HepG2 (cell line): ENCODE measurements at regions not wholly inside any gene's neighbourhood (a gene's known extent, or its start where the extent isn't known, plus 50 kb on each side); places are given as distances from the start of the nearest gene placed in this dataset.

Experiments
- ATAC-seq: fragments of 200-7000 bp; cut with Tn5 transposase; 3 replicates; pipeline ENCODE4 v1.9.1; 2020; ENCODE audit warnings: mild to moderate bottlenecking, moderate library complexity
- BruUV-seq: library from RNA; stranded (reverse); fragments of 400-500 nt; replicated peaks from 2 replicates; lab custom pipeline; 2021; lab: Mats Ljungman, UMichigan
- CTCF ChIA-PET: fragments of 300-600 bp; formaldehyde crosslinking; extraction: SDS; loops from one replicate; lab custom pipeline; 2021; ENCODE audit warnings: low total read pairs, inconsistent platforms, low intra/inter-chr PET ratio; lab: Yijun Ruan, JAX
- POLR2A ChIA-PET: fragments of 350-600 bp; sonication (Branson Sonifier 250); formaldehyde crosslinking; loops from one replicate; lab custom pipeline; 2020; ENCODE audit warnings: antibody characterized with exemption, inconsistent platforms; lab: Yijun Ruan, JAX
- DNase-seq: peaks from one replicate; pipeline ENCODE4 v3.0.0-alpha.2; 2015; ENCODE audit warnings: low spot score
- FAIRE-seq: peaks from 3 replicates; lab custom pipeline; 2011; peaks lifted over from hg19 to GRCh38; lab: Jason Lieb, UNC
- H2AFZ ChIP-seq: one replicate; pipeline ENCODE4 v1.6.1; 2011; ENCODE audit warnings: low read length, inconsistent platforms
- H3K27ac ChIP-seq: fragments of 300-600 bp; 3 replicates; pipeline ENCODE4 v1.8.0; 2011; ENCODE audit warnings: mixed run types, mild to moderate bottlenecking, mixed read lengths, low read length, inconsistent platforms; ENCODE audit not compliant: insufficient read depth; ENCODE audit errors: extremely low read length
- H3K27me3 ChIP-seq, 2 experiments: fragments of 200-600 bp in 1 of 2; 2 replicates in 1 of 2; 3 replicates in 1 of 2; pipeline versions ENCODE4 v1.6.0 to v1.8.0; 2011; ENCODE audit warnings: low read length in 2 of 2, mild to moderate bottlenecking in 2 of 2, moderate library complexity in 2 of 2, inconsistent platforms in 1 of 2; ENCODE audit not compliant: insufficient read depth in 2 of 2, control insufficient read depth in 1 of 2
- H3K36me3 ChIP-seq, 2 experiments: fragments of 200-600 bp in 1 of 2; replicated peaks in 1 of 2; 2 replicates in 1 of 2; 3 replicates in 1 of 2; pipeline versions ENCODE4 v1.5.1 to v1.8.0; 2011; ENCODE audit warnings: low read length in 2 of 2, inconsistent platforms in 1 of 2; ENCODE audit not compliant: insufficient read depth in 2 of 2, control insufficient read depth in 1 of 2
- H3K4me1 ChIP-seq: 2 replicates; pipeline ENCODE4 v1.5.1; 2012; ENCODE audit warnings: low read length, inconsistent platforms; ENCODE audit not compliant: insufficient read depth
- H3K4me2 ChIP-seq: 2 replicates; pipeline ENCODE4 v1.6.0; 2011; ENCODE audit warnings: low read depth, low read length, inconsistent platforms
- H3K4me3 ChIP-seq, 3 experiments: fragments of 200-600 bp in 1 of 3; sonication (generic), shearing (Covaris generic) in 1 of 3; replicated peaks in 1 of 3; 2 replicates each; pipeline ENCODE4 v1.5.1; 2011 to 2016; ENCODE audit warnings: low read length in 3 of 3, inconsistent platforms in 2 of 3, low read depth in 2 of 3, mild to moderate bottlenecking in 2 of 3, control low read depth in 1 of 3, mixed read lengths in 1 of 3; ENCODE audit not compliant: insufficient read depth in 1 of 3
- H3K79me2 ChIP-seq: one replicate; pipeline ENCODE4 v1.6.1; 2011; ENCODE audit warnings: low read length, inconsistent platforms; ENCODE audit not compliant: insufficient read depth
- H3K9ac ChIP-seq: 2 replicates; pipeline ENCODE4 v1.6.0; 2011; ENCODE audit warnings: mild to moderate bottlenecking, low read depth, low read length, inconsistent platforms; ENCODE audit not compliant: insufficient read depth
- H3K9me3 ChIP-seq: 2 replicates; pipeline ENCODE4 v1.5.1; 2012; ENCODE audit warnings: mild to moderate bottlenecking, low read length
- H4K20me1 ChIP-seq: 2 replicates; pipeline ENCODE4 v1.6.0; 2011; ENCODE audit warnings: inconsistent platforms, mild to moderate bottlenecking, low read length, moderate library complexity; ENCODE audit not compliant: insufficient read depth
- CENPX ChIP-seq: sonication (generic); formaldehyde crosslinking; IDR thresholded peaks from 2 replicates; pipeline ENCODE4 v1.9.0; 2021; ENCODE audit warnings: mild to moderate bottlenecking, missing genetic modification reagents, moderate library complexity
- CREB1 ChIP-seq, 2 experiments: fragments of 450-650 bp in 1 of 2; IDR thresholded peaks; 2 replicates each; pipeline ENCODE4 v1.6.1; 2016 to 2017; ENCODE audit warnings: control low read depth in 1 of 2, mild to moderate bottlenecking in 1 of 2, missing compliant biosample characterization in 1 of 2, missing genetic modification characterization in 1 of 2
- ELF1 ChIP-seq: sonication (generic); formaldehyde crosslinking; IDR thresholded peaks from 2 replicates; pipeline ENCODE4 v1.4.0; 2020; ENCODE audit warnings: missing genetic modification reagents
- ELK4 ChIP-seq: sonication (generic); formaldehyde crosslinking; IDR thresholded peaks from 2 replicates; pipeline ENCODE4 v1.9.0; 2021; ENCODE audit warnings: missing genetic modification reagents, borderline replicate concordance
- FOSL2 ChIP-seq: sonication (generic); formaldehyde crosslinking; IDR thresholded peaks from 2 replicates; pipeline ENCODE4 v1.4.0; 2020; ENCODE audit warnings: missing genetic modification reagents
- MAFF ChIP-seq: IDR thresholded peaks from 2 replicates; pipeline ENCODE4 v1.6.1; 2011; ENCODE audit warnings: low read depth, low read length, improper control_type of control experiment
- SP5 ChIP-seq: IDR thresholded peaks from 2 replicates; pipeline ENCODE4 v1.6.1; 2016; ENCODE audit warnings: low read depth, borderline replicate concordance
- TIGD3 ChIP-seq: sonication (generic); formaldehyde crosslinking; IDR thresholded peaks from 2 replicates; pipeline ENCODE4 v1.5.1; 2020; ENCODE audit warnings: mild to moderate bottlenecking, missing genetic modification reagents, borderline replicate concordance
- ZNF276 ChIP-seq: sonication (generic); formaldehyde crosslinking; IDR thresholded peaks from 2 replicates; pipeline ENCODE4 v1.4.0; 2020; ENCODE audit warnings: mild to moderate bottlenecking, low read depth, missing genetic modification reagents
- ZNF572 ChIP-seq: sonication (generic); formaldehyde crosslinking; IDR thresholded peaks from 2 replicates; pipeline ENCODE4 v1.5.1; 2020; ENCODE audit warnings: mild to moderate bottlenecking, missing genetic modification reagents
- ZNF687 ChIP-seq: sonication (generic); formaldehyde crosslinking; IDR thresholded peaks from 2 replicates; pipeline ENCODE4 v1.5.1; 2020; ENCODE audit warnings: mild to moderate bottlenecking, missing genetic modification reagents, moderate library complexity
- WGBS: methylation state at CpG from one replicate; pipeline ENCODE4 v1.1.6; 2017; ENCODE audit warnings: low lambda C conversion rate; 5-methylcytosine and 5-hydroxymethylcytosine counted together
- in situ Hi-C: cut with HindIII; loops from 2 replicates; pipeline ENCODE4 v1.10.0; 2017; ENCODE audit warnings: low pct_unique_long_range_greater_than_20kb; ENCODE audit not compliant: extremely low pct_ligation_motif_present
- intact Hi-C: fragments of 100-400 bp; cut with micrococcal nuclease; formaldehyde crosslinking; loops from one replicate; pipeline ENCODE4 v1.10.0; 2022; ENCODE audit not compliant: unreplicated experiment

- TF ChIP-seq ZNF687 (no peak), CREB1 (IDR thresholded peaks at IDR 0.05) (no peak), CREB1 (CRISPR knock-in tag; IDR thresholded peaks at IDR 0.05) (no peak), FOSL2 (CRISPR knock-in tag) (no peak), ELF1 (CRISPR knock-in tag) (no peak)
Measured at GRCh38 chr2:16049406-16049805, 109.1 kb downstream of the MYCN start (continued).

- intact Hi-C loops, result no loop called here
- TF ChIP-seq TIGD3 (CRISPR knock-in tag) (no peak), ZNF572 (CRISPR knock-in tag) (no peak), ELK4 (no peak), MAFF (no peak), CENPX (no peak), SP5 (CRISPR knock-in tag) (no peak), ZNF276 (CRISPR knock-in tag) (no peak)
Measured at GRCh38 chr2:16048466-16048865, 108.1 kb downstream of the MYCN start.

More at GRCh38 chr2:16048466-16048865, 108.1 kb downstream of the MYCN start:
- BruUV-seq, result no TSS peak
- no peaks in the 10 kb centered on the region for H3K36me3 ChIP-seq
- DNase-seq, result no peak
- no peak overlapping the region for H3K4me3 ChIP-seq
- H3K79me2 ChIP-seq, result no peaks in the 10 kb centered on the region
- CTCF ChIA-PET, result no interaction called here
- WGBS, result 29% methylated on average over 4 of the region's 4 CpGs
- no peak overlapping the region for H3K4me2 ChIP-seq
- POLR2A ChIA-PET, result no interaction called here
- peaks cover 2 to 20% of the 10 kb centered on the region in 2 experiments; a peak in 3 of 5 replicates for H3K27me3 ChIP-seq
- no peak overlapping the region for H3K9ac ChIP-seq
- no peak for FAIRE-seq
- in situ Hi-C loops, result no loop called here
- H4K20me1 ChIP-seq, result no peaks in the 10 kb centered on the region
- H3K4me1 ChIP-seq, result peaks cover 31% of the 10 kb centered on the region
- no peak for ATAC-seq
- H2AFZ ChIP-seq, result no peak overlapping the region
- no peak overlapping the region for H3K27ac ChIP-seq
- no peaks in the 10 kb centered on the region for H3K9me3 ChIP-seq
